Non-pigmented ciliary epithelial cell (primary cell): ENCODE measurements at regions not wholly inside any gene's neighbourhood (a gene's known extent, or its start where the extent isn't known, plus 50 kb on each side); places are given as distances from the start of the nearest gene placed in this dataset.

ENCODE experiments used
- DNase-seq: peaks from one replicate; pipeline ENCODE4 v3.0.0-alpha.2; 2010; ENCODE audit warnings: low read depth

- no peak for DNase-seq
These were observed 263.7 kb downstream of the SOX11 start for GRCh38 chr2:5955921-5956320.

- DNase-seq: no peak
These were observed 267.9 kb downstream of the SOX11 start for GRCh38 chr2:5959836-5960820.

GRCh38 chr2:5967506-5967905 is 275.3 kb downstream of the SOX11 start:
- DNase-seq: no peak

GRCh38 chr2:5969303-5969702 is 277.1 kb downstream of the SOX11 start:
- no peak for DNase-seq

GRCh38 chr2:5970347-5970746 is 278.2 kb downstream of the SOX11 start:
- DNase-seq: no peak

GRCh38 chr2:5974477-5974876 is 282.3 kb downstream of the SOX11 start:
- DNase-seq: no peak

- no peak for DNase-seq
These were observed 283.2 kb downstream of the SOX11 start for GRCh38 chr2:5975401-5975800.

- no peak for DNase-seq
These were observed 284.4 kb downstream of the SOX11 start for GRCh38 chr2:5976531-5977065.

- no peak for DNase-seq
These were observed 285.3 kb downstream of the SOX11 start for GRCh38 chr2:5977477-5977876.

- no peak for DNase-seq
These were observed 286.1 kb downstream of the SOX11 start for GRCh38 chr2:5978131-5978751.

GRCh38 chr2:5980450-5981190 is 288.4 kb downstream of the SOX11 start:
- no peak for DNase-seq

- no peak for DNase-seq
These were observed 290.2 kb downstream of the SOX11 start for GRCh38 chr2:5982193-5982902.

GRCh38 chr2:5982903-5983265 is 290.7 kb downstream of the SOX11 start:
- no peak for DNase-seq

GRCh38 chr2:5983511-5984272 is 291.5 kb downstream of the SOX11 start:
- DNase-seq: no peak

- DNase-seq: no peak
These were observed 292.1 kb downstream of the SOX11 start for GRCh38 chr2:5984273-5984655.

- no peak for DNase-seq
These were observed 292.8 kb downstream of the SOX11 start for GRCh38 chr2:5984946-5985345.

GRCh38 chr2:5985536-5986385 is 293.6 kb downstream of the SOX11 start:
- no peak for DNase-seq

GRCh38 chr2:5986801-5987787 is 294.9 kb downstream of the SOX11 start:
- no peak for DNase-seq

- DNase-seq: no peak
These were observed 295.9 kb downstream of the SOX11 start for GRCh38 chr2:5988120-5988519.
